Stimulated activated naive B cell treated with anti-CD40 and anti-IgM and Interleukin-4, amounts not matched to agents 10 μg/mL and 1 μg/mL and 100 μg/mL, for 72 hours (primary cell): ENCODE measurements at regions not wholly inside any gene's neighbourhood (a gene's known extent, or its start where the extent isn't known, plus 50 kb on each side); places are given as distances from the start of the nearest gene placed in this dataset.
"Not testable (repeated sequence)": the region's sequence is repeated elsewhere in the genome, so short reads cannot be mapped to it uniquely, and the experiment has no call there.

Experiments used
- ATAC-seq, 2 donors: fragments of 150-1000 bp; cut with Tn5 transposase; replicated peaks; 2 replicates each; pipeline ENCODE4 v1.10.0; 2021; ENCODE audit warnings: moderate library complexity in 1 of 2
- DNase-seq: peaks from one replicate; pipeline ENCODE4 v3.0.0; 2021
- H3K27ac Mint-ChIP-seq: one replicate; pipeline ENCODE4 v1.8.0; 2022; ENCODE audit warnings: mild to moderate bottlenecking, mixed read lengths
- H3K27me3 Mint-ChIP-seq, 2 donors: one replicate each; pipeline ENCODE4 v1.8.0; 2022; ENCODE audit warnings: mixed read lengths in 2 of 2
- H3K36me3 Mint-ChIP-seq, 2 donors: one replicate each; pipeline ENCODE4 v1.8.0; 2022; ENCODE audit warnings: mixed read lengths in 2 of 2, mild to moderate bottlenecking in 1 of 2
- H3K4me1 Mint-ChIP-seq, 2 donors: one replicate each; pipeline ENCODE4 v1.8.0; 2022; ENCODE audit warnings: mixed read lengths in 2 of 2, mild to moderate bottlenecking in 1 of 2
- H3K4me3 Mint-ChIP-seq, 2 donors: one replicate each; pipeline ENCODE4 v1.8.0; 2022; ENCODE audit warnings: mild to moderate bottlenecking in 2 of 2, mixed read lengths in 2 of 2, moderate library complexity in 1 of 2
- H3K9me3 Mint-ChIP-seq, 2 donors: one replicate each; pipeline ENCODE4 v1.8.0; 2022; ENCODE audit warnings: mixed read lengths in 2 of 2, mild to moderate bottlenecking in 1 of 2

DNA sequence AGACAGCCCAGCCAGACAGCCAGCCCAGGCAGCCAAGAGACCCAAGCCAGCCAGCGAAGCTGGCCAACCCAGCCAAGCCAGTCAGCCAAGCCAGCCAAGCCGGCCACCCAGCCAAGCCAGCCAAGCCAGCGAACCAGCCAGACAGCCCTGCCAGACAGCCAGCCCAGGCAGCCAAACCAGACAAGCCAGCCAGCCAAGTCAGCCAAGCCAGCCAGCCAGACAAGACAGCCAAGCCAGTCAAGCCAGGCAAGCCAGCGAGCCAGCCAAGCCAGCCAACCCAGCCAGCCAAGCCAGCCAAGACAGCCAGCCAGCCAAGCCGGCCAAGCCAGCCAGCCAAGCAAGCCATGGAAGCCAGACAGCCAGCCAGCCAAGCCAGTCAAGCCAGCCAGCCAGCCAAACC lies 327.9 kb upstream of the PLGLB2 start:
- H3K27ac Mint-ChIP-seq, ATAC-seq, H3K36me3 Mint-ChIP-seq, DNase-seq, H3K27me3 Mint-ChIP-seq, H3K4me1 Mint-ChIP-seq, H3K4me3 Mint-ChIP-seq, H3K9me3 Mint-ChIP-seq: not testable (repeated sequence)

- H3K9me3 Mint-ChIP-seq, DNase-seq, H3K36me3 Mint-ChIP-seq, ATAC-seq, H3K4me1 Mint-ChIP-seq, H3K27me3 Mint-ChIP-seq, H3K4me3 Mint-ChIP-seq, H3K27ac Mint-ChIP-seq: not testable (repeated sequence)
Measured at GRCh38 chr2:87420954-87421353, 326.9 kb upstream of the PLGLB2 start.

GRCh38 chr2:87423796-87424762 lies 323.8 kb upstream of the PLGLB2 start:
- not testable (repeated sequence) for H3K27me3 Mint-ChIP-seq, H3K27ac Mint-ChIP-seq, DNase-seq, ATAC-seq, H3K4me3 Mint-ChIP-seq, H3K9me3 Mint-ChIP-seq, H3K4me1 Mint-ChIP-seq, H3K36me3 Mint-ChIP-seq

DNA sequence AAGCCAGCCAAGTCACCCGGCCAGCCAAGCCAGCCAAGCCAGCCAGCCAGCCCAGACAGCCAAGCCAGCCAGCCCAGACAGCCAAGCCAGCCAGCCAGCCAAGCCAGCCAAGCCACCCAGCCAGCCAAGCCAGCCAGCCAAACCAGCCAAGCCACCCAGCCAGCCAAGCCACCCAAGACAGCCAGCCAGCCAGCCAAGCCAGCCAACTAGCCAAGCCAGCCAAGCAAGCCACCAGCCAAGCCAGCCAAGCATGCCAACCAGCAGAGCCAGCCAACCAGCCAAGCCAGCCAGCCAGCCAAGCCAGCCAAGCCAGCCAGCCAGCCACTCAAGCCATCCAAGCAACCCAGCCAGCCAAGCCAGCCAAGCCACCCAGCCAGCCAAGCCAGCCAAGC lies 323.1 kb upstream of the PLGLB2 start:
- ATAC-seq, DNase-seq, H3K4me1 Mint-ChIP-seq, H3K36me3 Mint-ChIP-seq, H3K4me3 Mint-ChIP-seq, H3K9me3 Mint-ChIP-seq, H3K27me3 Mint-ChIP-seq, H3K27ac Mint-ChIP-seq: not testable (repeated sequence)

DNA sequence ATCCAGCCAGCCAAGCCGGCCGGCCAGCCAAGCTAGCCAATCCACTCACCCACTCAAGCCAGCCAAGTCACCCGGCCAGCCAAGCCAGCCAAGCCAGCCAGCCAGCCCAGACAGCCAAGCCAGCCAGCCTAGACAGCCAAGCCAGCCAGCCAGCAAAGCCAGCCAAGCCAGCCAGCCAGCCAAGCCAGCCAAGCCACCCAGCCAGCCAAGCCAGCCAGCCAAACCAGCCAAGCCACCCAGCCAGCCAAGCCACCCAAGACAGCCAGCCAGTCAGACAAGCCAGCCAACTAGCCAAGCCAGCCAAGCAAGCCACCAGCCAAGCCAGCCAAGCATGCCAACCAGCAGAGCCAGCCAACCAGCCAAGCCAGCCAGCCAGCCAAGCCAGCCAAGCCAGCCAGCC lies 322.7 kb upstream of the PLGLB2 start:
- not testable (repeated sequence) for H3K36me3 Mint-ChIP-seq, H3K4me3 Mint-ChIP-seq, DNase-seq, H3K4me1 Mint-ChIP-seq, H3K9me3 Mint-ChIP-seq, ATAC-seq, H3K27ac Mint-ChIP-seq, H3K27me3 Mint-ChIP-seq

DNA sequence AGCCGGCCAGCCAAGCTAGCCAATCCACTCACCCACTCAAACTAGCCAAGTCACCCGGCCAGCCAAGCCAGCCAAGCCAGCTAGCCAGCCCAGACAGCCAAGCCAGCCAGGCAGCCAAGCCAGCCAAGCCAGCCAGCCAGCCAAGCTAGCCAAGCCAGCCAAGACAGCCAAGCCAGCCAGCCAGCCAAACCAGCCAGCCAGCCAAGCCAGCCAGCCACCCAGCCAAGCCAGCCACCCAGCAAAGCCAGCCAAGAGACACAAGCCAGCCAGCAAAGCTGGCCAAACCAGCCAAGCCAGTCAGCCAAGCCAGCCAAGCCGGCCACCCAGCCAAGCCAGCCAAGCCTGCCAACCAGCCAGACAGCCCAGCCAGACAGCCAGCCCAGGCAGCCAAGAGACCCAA lies 322.2 kb upstream of the PLGLB2 start:
- H3K27ac Mint-ChIP-seq, H3K27me3 Mint-ChIP-seq, H3K4me3 Mint-ChIP-seq, ATAC-seq, H3K9me3 Mint-ChIP-seq, DNase-seq, H3K36me3 Mint-ChIP-seq, H3K4me1 Mint-ChIP-seq: not testable (repeated sequence)

DNA sequence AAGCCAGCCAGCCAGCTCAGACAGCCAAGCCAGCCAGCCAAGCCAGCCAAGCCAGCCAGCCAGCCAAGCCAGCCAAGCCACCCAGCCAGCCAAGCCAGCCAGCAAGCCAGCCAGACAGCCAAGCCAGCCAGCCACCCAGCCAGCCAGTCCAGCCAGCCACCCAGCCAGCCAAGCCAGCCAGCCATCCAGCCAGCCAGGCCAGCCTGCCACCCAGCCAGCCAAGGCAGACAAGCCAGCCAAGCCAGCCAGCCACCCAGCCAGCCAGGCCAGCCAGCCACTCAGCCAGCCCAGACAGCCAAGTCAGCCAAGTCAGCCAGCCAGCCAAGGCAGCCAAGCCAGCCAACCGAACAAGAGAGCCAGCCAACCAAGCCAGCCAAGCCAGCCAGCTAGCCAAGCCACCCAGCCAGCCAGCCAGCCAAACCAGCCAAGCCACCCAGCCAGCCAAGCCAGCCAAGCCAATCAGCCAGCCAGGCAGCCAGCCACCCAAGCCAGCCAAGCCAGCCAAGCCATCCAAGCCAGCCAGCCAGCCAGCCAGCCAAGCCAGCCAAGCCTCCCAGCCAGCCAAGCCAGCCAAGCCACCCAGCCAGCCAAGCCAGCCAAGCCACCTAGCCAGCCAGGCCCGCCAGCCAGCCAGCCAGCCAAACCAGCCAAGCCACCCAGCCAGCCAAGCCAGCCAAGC lies 319.3 kb upstream of the PLGLB2 start:
- H3K27me3 Mint-ChIP-seq, ATAC-seq, H3K4me1 Mint-ChIP-seq, H3K27ac Mint-ChIP-seq, DNase-seq, H3K4me3 Mint-ChIP-seq, H3K36me3 Mint-ChIP-seq, H3K9me3 Mint-ChIP-seq: not testable (repeated sequence)

DNA sequence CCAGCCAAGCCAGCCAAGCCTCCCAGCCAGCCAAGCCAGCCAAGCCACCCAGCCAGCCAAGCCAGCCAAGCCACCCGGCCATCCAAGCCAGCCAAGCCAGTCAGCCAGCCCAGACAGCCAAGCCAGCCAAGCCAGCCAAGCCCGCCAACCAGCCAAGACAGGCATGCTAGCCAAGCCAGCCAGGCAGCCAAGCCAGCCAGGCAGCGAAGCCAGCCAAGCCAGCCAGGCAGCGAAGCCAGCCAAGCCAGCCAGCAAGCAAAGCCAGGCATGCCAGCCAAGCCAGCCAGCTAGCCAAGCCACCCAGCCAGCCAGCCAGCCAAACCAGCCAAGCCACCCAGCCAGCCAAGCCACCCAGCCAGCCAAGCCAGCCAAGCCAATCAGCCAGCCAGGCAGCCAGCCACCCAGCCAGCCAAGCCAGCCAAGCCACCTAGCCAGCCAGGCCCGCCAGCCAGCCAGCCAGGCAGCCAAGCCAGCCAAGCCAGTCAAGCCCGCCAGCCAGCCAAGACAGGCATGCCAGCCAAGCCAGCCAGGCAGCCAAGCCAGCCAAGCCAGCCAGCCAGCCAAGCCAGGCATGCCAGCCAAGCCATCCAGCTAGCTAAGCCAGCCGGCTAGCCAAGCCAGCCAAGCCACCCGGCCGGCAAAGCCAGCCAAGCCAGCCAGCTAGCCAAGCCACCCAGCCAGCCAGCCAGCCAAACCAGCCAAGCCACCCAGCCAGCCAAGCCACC lies 318.5 kb upstream of the PLGLB2 start:
- not testable (repeated sequence) for H3K27me3 Mint-ChIP-seq, H3K36me3 Mint-ChIP-seq, H3K4me1 Mint-ChIP-seq, DNase-seq, ATAC-seq, H3K27ac Mint-ChIP-seq, H3K9me3 Mint-ChIP-seq, H3K4me3 Mint-ChIP-seq

GRCh38 chr2:87429931-87430275 lies 318.0 kb upstream of the PLGLB2 start:
- H3K9me3 Mint-ChIP-seq, ATAC-seq, H3K4me3 Mint-ChIP-seq, H3K4me1 Mint-ChIP-seq, H3K27ac Mint-ChIP-seq, DNase-seq, H3K36me3 Mint-ChIP-seq, H3K27me3 Mint-ChIP-seq: not testable (repeated sequence)

GRCh38 chr2:87431051-87431450 lies 316.8 kb upstream of the PLGLB2 start:
- not testable (repeated sequence) for H3K27ac Mint-ChIP-seq, H3K9me3 Mint-ChIP-seq, DNase-seq, H3K27me3 Mint-ChIP-seq, H3K36me3 Mint-ChIP-seq, H3K4me1 Mint-ChIP-seq, ATAC-seq, H3K4me3 Mint-ChIP-seq

DNA sequence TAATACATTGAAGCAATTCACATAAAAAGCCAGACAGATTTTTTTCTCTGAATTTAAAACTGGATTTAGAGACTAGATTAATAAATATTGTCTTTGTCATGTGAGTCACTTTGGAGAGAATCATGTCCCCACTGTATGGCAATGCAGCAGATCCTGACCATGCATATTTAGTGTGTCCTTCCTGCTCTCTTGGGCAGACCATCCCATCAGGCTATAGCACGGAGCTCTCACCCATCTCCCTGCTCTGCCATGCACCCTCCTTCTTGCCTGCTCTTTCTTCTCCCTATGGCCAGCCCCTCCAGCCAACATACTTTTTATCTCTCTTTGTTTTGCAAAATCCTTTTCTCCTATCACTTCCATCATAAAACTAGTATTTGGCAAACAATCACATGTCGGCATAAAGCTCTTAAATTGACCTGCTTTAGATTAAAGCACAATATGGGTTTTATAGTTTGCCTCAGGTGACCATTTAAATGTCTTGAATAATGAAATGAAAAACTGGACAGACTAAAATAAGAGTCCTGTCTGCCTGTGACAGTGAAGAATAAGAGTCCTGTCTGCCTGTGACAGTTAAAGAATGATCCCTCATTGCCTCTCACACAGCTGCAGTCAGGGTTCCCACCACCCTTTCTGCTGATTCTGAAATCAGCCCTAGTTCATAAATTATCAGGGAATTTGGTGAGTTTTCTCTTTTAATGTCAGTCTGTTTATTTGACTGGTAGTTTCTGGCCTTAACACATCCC lies 315.0 kb upstream of the PLGLB2 start:
- H3K27ac Mint-ChIP-seq, H3K4me3 Mint-ChIP-seq, ATAC-seq, H3K36me3 Mint-ChIP-seq, H3K27me3 Mint-ChIP-seq, H3K4me1 Mint-ChIP-seq, DNase-seq, H3K9me3 Mint-ChIP-seq: not testable (repeated sequence)

GRCh38 chr2:87436007-87436406 lies 311.9 kb upstream of the PLGLB2 start:
- not testable (repeated sequence) for H3K27ac Mint-ChIP-seq, DNase-seq, H3K27me3 Mint-ChIP-seq, H3K4me3 Mint-ChIP-seq, H3K9me3 Mint-ChIP-seq, H3K4me1 Mint-ChIP-seq, ATAC-seq
- peaks cover 3 to 11% of the 10 kb centered on the region in 2 donors for H3K36me3 Mint-ChIP-seq

DNA sequence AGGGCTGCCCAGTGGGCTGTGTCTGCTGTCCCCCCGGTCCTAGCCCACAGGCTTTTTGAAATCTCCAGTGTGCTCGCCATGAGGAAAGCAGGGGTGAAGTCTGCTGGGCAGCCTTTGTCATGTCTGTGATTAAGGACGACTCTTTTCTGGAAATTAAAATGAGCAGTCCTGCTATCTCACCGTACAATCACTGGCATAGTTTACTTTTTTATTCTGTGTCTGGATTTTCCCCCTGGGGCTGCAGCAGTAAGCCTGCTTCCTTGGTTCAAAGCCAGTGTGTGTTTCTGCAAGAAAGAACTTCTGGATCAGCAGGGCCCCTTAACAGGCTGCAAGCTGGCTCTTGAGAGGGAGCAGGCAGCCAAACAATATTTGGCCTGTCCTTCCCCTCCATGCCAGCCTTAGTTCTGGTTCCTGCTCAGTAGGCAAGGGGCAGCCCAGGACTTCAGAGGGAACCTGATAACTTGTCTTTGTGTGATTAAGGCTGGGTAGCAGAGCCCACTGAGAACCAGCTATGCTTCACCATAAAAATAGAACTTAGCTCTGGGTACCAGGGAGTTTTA lies 310.1 kb upstream of the PLGLB2 start:
- not testable (repeated sequence) for H3K27me3 Mint-ChIP-seq, H3K9me3 Mint-ChIP-seq, H3K4me1 Mint-ChIP-seq, DNase-seq, ATAC-seq, H3K27ac Mint-ChIP-seq, H3K4me3 Mint-ChIP-seq
- peaks cover 3 to 15% of the 10 kb centered on the region in 2 donors for H3K36me3 Mint-ChIP-seq
